ENCODE measurements at regions not wholly inside any gene's neighbourhood (a gene's known extent, or its start where the extent isn't known, plus 50 kb on each side); places are given as distances from the start of the nearest gene placed in this dataset.
"Not testable (repeated sequence)": the region's sequence is repeated elsewhere in the genome, so short reads cannot be mapped to it uniquely, and the experiment has no call there.

- peak; percentile 7 for DNase-seq
Observed at GRCh38 chr7:66459783-66460413, 168.8 kb upstream of the KCTD7 start.

GRCh38 chr7:66460921-66461361 is 167.7 kb upstream of the KCTD7 start:
- no peak for DNase-seq

GRCh38 chr7:66461397-66461796 is 167.3 kb upstream of the KCTD7 start:
- not testable (repeated sequence) for DNase-seq

GRCh38 chr7:66462831-66463230 is 165.8 kb upstream of the KCTD7 start:
- not testable (repeated sequence) for DNase-seq

- DNase-seq: no peak
Observed at GRCh38 chr7:66464059-66464458, 164.6 kb upstream of the KCTD7 start.

GRCh38 chr7:66466081-66466600 is 162.5 kb upstream of the KCTD7 start:
- DNase-seq: no peak

- no peak for DNase-seq
Observed at GRCh38 chr7:66467887-66468286, 160.8 kb upstream of the KCTD7 start.

GRCh38 chr7:66473064-66473463 is 155.6 kb upstream of the KCTD7 start:
- peak; percentile 17 for DNase-seq

GRCh38 chr7:66474441-66474840 is 154.2 kb upstream of the KCTD7 start:
- no peak for DNase-seq

- DNase-seq: not testable (repeated sequence)
Observed at GRCh38 chr7:66476056-66476455, 152.6 kb upstream of the KCTD7 start.

GRCh38 chr7:66477822-66478397 is 150.8 kb upstream of the KCTD7 start:
- DNase-seq: not testable (repeated sequence)

GRCh38 chr7:66481229-66481628 is 147.5 kb upstream of the KCTD7 start:
- DNase-seq: not testable (repeated sequence)

GRCh38 chr7:66489065-66489464 is 139.6 kb upstream of the KCTD7 start:
- not testable (repeated sequence) for DNase-seq

- not testable (repeated sequence) for DNase-seq
Observed at GRCh38 chr7:66489741-66490140, 138.9 kb upstream of the KCTD7 start.

GRCh38 chr7:66490979-66491378 is 137.7 kb upstream of the KCTD7 start:
- DNase-seq: not testable (repeated sequence)

GRCh38 chr7:66492405-66492804 is 136.3 kb upstream of the KCTD7 start:
- not testable (repeated sequence) for DNase-seq

- peak; percentile 99 for DNase-seq
Observed at GRCh38 chr7:66493235-66494205, 135.2 kb upstream of the KCTD7 start.

GRCh38 chr7:66497346-66497745 is 131.3 kb upstream of the KCTD7 start:
- DNase-seq: no peak

GRCh38 chr7:66500087-66500486 is 128.6 kb upstream of the KCTD7 start:
- no peak for DNase-seq

GRCh38 chr7:66502230-66503035 is 126.2 kb upstream of the KCTD7 start:
- no peak for DNase-seq

- no peak for DNase-seq
Observed at GRCh38 chr7:66503036-66503370, 125.7 kb upstream of the KCTD7 start.

- no peak for DNase-seq
Observed at GRCh38 chr7:66503551-66504031, 125.1 kb upstream of the KCTD7 start.
